HG03139 (cell line): ENCODE measurements at regions not wholly inside any gene's neighbourhood (a gene's known extent, or its start where the extent isn't known, plus 50 kb on each side); places are given as distances from the start of the nearest gene placed in this dataset.

Source experiments
- ATAC-seq: cut with Tn5 transposase; IDR thresholded peaks from one replicate; pipeline ENCODE4 v1.9.1; 2021; ENCODE audit not compliant: unreplicated experiment

- no peak for ATAC-seq
Measured at GRCh38 chr12:24232531-24232930, 283.1 kb upstream of the SOX5 start.

DNA sequence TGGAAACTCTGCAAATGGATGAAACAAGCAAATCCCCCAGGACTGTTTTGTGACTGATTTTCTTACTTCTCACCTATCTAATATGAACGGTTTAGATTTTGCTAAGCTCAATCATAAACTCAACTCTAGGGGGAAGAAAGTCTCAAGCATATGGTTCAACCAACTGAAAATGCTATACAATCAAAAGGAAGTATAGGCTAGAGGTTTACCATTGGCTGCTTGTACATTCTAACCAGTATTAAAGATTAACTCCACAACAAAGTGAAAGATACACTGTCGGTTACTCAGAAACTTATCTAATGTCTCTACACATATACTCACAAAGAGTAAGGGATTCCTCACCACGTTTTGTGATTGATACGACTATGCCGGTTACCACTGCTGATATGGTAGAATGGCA lies 281.8 kb upstream of the SOX5 start:
- peak; percentile 83 for ATAC-seq

DNA sequence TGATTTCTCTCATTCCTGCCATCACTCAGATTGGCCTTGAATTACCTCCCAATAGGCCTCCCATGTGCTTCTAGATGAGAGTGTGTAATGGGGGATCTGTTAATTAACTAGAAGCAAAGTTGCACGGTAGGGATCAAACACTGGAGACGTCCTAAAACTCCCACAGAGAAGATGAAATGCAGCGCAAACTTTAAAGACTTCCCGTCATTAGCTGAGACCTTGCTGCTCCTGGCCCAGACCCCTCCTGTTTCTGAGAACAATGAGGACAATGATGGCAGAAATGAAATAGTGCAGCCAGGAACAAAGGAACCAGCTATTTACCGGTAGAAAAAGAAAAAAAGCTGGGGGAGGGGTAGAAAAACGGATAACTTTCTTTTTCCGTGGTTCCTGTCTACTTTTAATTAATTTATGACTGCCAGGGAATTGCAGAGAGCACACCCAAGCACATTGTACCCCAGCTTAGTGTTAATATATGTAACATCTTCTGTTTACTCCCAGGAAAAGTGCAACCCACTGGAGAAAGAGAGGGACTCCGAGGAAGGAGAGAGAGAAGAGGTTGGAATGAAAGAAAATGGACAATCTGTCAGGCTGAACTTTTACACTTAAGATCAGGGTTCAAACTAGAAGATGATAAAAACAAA lies 280.7 kb upstream of the SOX5 start:
- ATAC-seq, result no peak

DNA sequence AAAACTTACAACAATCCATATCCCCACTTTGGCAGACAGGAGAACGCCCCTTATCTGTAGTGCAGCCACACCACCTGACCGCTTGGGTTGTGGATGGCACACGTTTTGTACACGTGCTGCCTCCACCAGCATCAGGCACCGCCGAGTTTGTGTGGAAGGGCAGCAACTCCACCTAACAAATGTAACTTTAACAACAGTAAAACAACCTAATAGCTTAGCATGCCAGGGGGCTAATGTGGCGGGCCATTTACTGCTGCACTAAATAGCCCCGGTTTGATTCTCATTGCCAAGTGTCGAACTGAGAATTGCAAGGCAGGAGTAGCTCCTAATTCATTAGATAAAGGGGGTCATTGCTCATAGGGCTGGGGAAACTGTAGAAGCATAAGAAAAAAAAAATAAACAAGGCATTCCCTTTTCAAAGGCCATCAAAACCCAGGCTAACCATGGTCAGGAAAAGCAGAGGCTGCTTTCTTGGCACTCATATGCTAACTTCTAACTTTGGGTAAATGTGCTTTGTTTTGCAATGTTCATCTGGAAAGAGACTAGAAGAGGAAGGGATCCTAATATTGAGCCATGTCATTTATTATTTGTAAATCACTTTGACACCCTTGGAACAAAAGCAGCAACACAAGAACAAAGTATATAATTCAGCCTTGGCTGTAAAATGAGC lies 279.7 kb upstream of the SOX5 start:
- ATAC-seq, result no peak

GRCh38 chr12:24228371-24228770 lies 278.9 kb upstream of the SOX5 start:
- no peak for ATAC-seq

DNA sequence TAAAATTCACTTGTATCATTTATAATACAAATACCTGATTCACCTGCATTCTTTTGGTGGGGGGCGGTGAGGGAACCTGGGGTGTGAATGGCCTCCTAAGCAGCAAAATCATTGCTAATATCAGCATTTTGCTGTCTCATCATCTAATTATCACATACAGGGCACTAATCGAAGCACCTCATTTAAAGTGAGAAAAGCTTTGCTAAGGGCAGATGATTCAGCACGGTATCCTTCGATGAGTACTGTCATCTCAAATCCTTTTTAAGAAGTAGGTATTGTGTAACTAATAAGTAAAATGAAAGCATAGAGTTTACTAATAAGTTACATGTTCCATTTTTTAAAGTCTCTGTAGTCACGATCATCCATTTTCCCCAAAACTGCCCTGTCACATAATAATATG lies 278.1 kb upstream of the SOX5 start:
- no peak for ATAC-seq

GRCh38 chr12:24226745-24227350 lies 277.4 kb upstream of the SOX5 start:
- no peak for ATAC-seq

DNA sequence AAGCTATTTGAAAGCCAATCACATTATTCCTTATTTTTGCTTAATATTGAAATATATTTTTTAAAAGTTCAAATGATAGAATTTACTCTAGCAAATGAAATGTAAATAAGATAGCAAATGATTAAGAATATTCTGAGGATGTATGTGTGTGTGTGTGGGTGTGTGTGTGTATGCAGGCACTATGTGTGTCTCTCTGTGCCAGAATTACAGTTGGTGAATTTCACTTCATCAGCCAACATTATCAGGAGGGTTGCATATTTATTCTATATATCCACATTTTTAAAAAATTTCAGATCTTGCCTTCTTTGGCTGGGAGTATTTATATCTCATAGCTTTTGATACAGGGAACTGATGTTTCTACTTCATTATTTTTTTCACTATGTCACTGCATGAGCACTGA lies 274.9 kb upstream of the SOX5 start:
- ATAC-seq, result no peak

- ATAC-seq, result no peak
Measured at GRCh38 chr12:24223926-24224325, 274.5 kb upstream of the SOX5 start.

DNA sequence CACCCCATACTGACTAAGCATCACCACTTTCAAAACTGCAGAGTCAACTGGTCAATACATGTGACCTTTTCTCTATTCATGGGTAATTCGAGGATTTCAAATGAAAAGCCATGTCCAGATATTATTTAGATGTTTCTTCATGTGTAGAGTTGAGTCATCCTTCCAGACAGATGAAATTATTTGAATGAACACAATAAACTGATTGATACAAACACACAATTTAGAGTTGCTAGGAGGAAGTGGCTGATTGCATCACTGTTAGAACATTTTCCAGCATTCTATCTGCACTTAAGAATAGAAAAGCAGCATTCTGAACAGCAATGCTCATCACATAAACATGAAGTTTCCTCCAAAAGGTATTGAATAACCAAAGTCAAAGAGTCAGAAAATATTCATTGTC lies 273.5 kb upstream of the SOX5 start:
- ATAC-seq, result no peak

DNA sequence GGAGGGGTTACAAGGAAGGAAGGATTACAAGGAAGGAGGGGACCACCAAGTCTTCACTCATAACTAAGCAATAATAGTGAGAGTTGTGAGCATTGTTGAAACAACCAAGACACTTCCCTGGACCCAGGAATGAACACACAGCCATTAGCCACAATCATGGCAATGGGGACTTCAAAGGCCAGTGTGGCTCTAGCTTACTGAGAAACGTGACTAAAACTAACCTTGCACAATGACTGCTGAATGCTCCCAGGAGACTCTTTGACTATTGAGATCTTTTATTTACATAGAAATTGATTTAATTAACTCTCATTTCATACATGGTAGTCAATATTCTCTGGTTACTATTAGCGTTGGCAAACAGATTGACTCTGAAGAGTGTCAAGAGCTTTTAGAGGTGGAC lies 263.0 kb upstream of the SOX5 start:
- no peak for ATAC-seq

GRCh38 chr12:24206621-24207020 lies 257.2 kb upstream of the SOX5 start:
- ATAC-seq, result no peak

GRCh38 chr12:24201258-24201970 lies 251.9 kb upstream of the SOX5 start:
- ATAC-seq, result no peak

DNA sequence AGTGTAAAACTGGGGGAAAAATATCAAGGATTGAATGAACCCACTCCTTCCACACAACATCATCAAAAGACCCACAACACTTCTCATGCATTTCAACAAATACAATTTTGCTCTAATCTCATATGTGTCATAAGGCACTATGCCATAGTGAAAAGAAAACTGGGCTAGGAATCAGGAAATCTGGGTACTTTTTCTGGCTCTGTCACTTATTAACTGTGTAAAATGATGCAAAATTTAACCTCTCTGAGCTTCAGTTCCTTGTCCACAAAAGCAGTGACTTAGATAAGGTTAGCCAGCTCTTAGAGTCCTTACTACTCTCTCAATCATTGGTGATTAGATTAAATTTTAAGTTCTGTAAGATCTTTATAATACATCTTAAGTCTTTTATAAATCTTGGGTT lies 250.5 kb upstream of the SOX5 start:
- ATAC-seq, result no peak

DNA sequence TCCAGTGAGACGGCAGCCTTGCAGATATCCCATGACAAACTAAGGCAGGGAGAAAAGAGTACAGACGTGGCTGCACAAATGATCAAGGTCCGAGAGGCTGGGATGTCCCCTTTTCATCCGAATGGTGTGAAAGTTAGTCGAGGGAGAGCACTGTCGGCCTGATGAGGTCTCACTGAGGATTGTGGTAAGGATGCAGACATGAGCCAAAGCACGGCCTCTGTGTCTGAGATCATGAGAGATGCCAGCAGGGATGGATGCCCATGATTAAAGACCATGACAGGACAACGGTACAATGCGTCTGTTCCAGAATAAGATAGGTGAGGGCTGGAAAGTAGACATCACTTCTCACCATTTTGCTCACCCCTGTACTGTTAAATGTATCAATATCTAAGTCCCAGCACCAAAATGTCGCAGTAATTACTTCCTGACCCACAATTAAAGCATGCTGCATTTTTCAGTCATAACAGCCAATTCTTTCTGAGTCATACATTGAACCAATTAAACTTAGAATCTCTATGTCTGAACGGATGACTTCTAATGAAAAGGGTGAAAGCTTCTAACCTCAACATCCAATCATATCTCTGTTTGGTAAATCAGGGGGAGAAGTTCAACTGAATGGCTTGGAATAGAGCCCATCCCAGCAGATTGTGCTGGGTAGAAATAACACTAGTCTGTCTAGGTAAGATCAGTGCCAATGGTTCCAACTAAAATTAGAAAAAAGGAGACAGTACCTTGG lies 249.6 kb upstream of the SOX5 start:
- no peak for ATAC-seq

GRCh38 chr12:24198070-24198469 lies 248.6 kb upstream of the SOX5 start:
- no peak for ATAC-seq

GRCh38 chr12:24197532-24197931 lies 248.1 kb upstream of the SOX5 start:
- ATAC-seq, result no peak

GRCh38 chr12:24195063-24195462 lies 245.6 kb upstream of the SOX5 start:
- ATAC-seq, result no peak

- ATAC-seq, result no peak
Measured at GRCh38 chr12:24191117-24191516, 241.6 kb upstream of the SOX5 start.

DNA sequence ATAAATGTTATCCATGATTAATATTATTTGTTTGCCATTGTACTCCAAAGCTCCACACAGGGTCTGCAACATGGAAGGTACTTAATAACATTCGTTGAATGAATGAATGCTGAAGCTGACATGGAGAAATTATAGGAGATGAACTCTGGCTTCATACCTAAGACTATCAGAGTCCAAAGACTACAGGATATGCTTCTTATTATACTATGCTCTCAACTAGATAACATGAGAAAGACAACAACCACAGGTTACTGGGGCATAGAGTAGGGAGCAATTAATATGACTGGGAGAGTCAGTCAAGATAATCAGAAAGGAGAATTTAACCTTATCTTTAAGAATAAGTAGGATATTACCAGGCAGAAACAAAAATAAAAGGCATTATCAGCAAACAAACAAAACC lies 236.3 kb upstream of the SOX5 start:
- no peak for ATAC-seq

- ATAC-seq, result peak; percentile 79
Measured at GRCh38 chr12:24177889-24178288, 228.4 kb upstream of the SOX5 start.
